ENCODE measurements at regions not wholly inside any gene's neighbourhood (a gene's known extent, or its start where the extent isn't known, plus 50 kb on each side); places are given as distances from the start of the nearest gene placed in this dataset.

- no TSS peak for BruUV-seq (replicated peaks)
- TF ChIP-seq, protein P1, sequence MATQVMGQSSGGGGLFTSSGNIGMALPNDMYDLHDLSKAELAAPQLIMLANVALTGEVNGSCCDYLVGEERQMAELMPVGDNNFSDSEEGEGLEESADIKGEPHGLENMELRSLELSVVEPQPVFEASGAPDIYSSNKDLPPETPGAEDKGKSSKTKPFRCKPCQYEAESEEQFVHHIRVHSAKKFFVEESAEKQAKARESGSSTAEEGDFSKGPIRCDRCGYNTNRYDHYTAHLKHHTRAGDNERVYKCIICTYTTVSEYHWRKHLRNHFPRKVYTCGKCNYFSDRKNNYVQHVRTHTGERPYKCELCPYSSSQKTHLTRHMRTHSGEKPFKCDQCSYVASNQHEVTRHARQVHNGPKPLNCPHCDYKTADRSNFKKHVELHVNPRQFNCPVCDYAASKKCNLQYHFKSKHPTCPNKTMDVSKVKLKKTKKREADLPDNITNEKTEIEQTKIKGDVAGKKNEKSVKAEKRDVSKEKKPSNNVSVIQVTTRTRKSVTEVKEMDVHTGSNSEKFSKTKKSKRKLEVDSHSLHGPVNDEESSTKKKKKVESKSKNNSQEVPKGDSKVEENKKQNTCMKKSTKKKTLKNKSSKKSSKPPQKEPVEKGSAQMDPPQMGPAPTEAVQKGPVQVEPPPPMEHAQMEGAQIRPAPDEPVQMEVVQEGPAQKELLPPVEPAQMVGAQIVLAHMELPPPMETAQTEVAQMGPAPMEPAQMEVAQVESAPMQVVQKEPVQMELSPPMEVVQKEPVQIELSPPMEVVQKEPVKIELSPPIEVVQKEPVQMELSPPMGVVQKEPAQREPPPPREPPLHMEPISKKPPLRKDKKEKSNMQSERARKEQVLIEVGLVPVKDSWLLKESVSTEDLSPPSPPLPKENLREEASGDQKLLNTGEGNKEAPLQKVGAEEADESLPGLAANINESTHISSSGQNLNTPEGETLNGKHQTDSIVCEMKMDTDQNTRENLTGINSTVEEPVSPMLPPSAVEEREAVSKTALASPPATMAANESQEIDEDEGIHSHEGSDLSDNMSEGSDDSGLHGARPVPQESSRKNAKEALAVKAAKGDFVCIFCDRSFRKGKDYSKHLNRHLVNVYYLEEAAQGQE (IDR thresholded peaks at IDR 0.05; ENCODE audit: insufficient read depth in 1 of 2, low read depth in 2 of 2, low read length in 1 of 2): no peak
- TF ChIP-seq TCF7L2 (IDR thresholded peaks at IDR 0.05; ENCODE audit: low read depth, low read length): no peak
- TF ChIP-seq, protein P2, sequence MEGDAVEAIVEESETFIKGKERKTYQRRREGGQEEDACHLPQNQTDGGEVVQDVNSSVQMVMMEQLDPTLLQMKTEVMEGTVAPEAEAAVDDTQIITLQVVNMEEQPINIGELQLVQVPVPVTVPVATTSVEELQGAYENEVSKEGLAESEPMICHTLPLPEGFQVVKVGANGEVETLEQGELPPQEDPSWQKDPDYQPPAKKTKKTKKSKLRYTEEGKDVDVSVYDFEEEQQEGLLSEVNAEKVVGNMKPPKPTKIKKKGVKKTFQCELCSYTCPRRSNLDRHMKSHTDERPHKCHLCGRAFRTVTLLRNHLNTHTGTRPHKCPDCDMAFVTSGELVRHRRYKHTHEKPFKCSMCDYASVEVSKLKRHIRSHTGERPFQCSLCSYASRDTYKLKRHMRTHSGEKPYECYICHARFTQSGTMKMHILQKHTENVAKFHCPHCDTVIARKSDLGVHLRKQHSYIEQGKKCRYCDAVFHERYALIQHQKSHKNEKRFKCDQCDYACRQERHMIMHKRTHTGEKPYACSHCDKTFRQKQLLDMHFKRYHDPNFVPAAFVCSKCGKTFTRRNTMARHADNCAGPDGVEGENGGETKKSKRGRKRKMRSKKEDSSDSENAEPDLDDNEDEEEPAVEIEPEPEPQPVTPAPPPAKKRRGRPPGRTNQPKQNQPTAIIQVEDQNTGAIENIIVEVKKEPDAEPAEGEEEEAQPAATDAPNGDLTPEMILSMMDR (IDR thresholded peaks at IDR 0.05): no peak
- TF ChIP-seq SIN3A (IDR thresholded peaks at IDR 0.05; ENCODE audit: borderline replicate concordance, insufficient read depth, low read depth, low read length): no peak
- no peak for TF ChIP-seq POLR2AphosphoS5 (IDR thresholded peaks at IDR 0.05; ENCODE audit: low read depth, low read length)
- H3K36me3 ChIP-seq (ENCODE audit: control insufficient read depth, insufficient read depth, low read length): no peaks in the 10 kb centered on the region
- no peak overlapping the region for H3K27ac ChIP-seq (ENCODE audit: low read length)
- no peak overlapping the region for H3K4me3 ChIP-seq (ENCODE audit: low read depth in 2 of 2, low read length in 2 of 2)
- no peaks in the 10 kb centered on the region for H3K27me3 ChIP-seq (ENCODE audit: control insufficient read depth, insufficient read depth, low read length)
- ATAC-seq (no peak), DNase-seq (ENCODE audit: low read depth, low spot score) (no peak)
- no peaks in the 10 kb centered on the region for H3K4me1 ChIP-seq (ENCODE audit: control insufficient read depth, insufficient read depth, low read length)
- intact Hi-C loops (cut with micrococcal nuclease; ENCODE audit: unreplicated experiment) (no loop called here), in situ Hi-C loops (cut with HindIII; ENCODE audit: low pct_unique_long_range_greater_than_20kb, low sequenced_read_pairs) (no loop called here)
- CTCF ChIA-PET: no interaction called here
- H3K9me3 ChIP-seq (ENCODE audit: control insufficient read depth, insufficient read depth, low read depth, low read length): no peaks in the 10 kb centered on the region
- POLR2A ChIA-PET: interaction anchor here (0.5 kb wide), 1 partner anchor 339 kb away, joined by 3 read pairs; no protein-coding TSS in a partner anchor
Measured at GRCh38 chr2:59074071-59074470, 832.9 kb upstream of the FANCL start.

GRCh38 chr2:59073286-59073685 lies 832.2 kb upstream of the FANCL start:
- Histone ChIP-seq H3K4me3 (ENCODE audit: low read depth in 2 of 2, low read length in 2 of 2) (no peak overlapping the region), H3K36me3 (ENCODE audit: control insufficient read depth, insufficient read depth, low read length) (no peaks in the 10 kb centered on the region), H3K27ac (ENCODE audit: low read length) (no peak overlapping the region), H3K9me3 (ENCODE audit: control insufficient read depth, insufficient read depth, low read depth, low read length) (no peaks in the 10 kb centered on the region), H3K4me1 (ENCODE audit: control insufficient read depth, insufficient read depth, low read length) (no peaks in the 10 kb centered on the region), H3K27me3 (ENCODE audit: control insufficient read depth, insufficient read depth, low read length) (no peaks in the 10 kb centered on the region)
- no TSS peak for BruUV-seq (replicated peaks)
- ChIA-PET CTCF (no interaction called here), POLR2A (interaction anchor here (0.5 kb wide), 1 partner anchor 338 kb away, joined by 3 read pairs; no protein-coding TSS in a partner anchor)
- TF ChIP-seq SIN3A (IDR thresholded peaks at IDR 0.05; ENCODE audit: borderline replicate concordance, insufficient read depth, low read depth, low read length) (no peak), POLR2AphosphoS5 (IDR thresholded peaks at IDR 0.05; ENCODE audit: low read depth, low read length) (no peak), TCF7L2 (IDR thresholded peaks at IDR 0.05; ENCODE audit: low read depth, low read length) (no peak)
- TF ChIP-seq, protein P2 (IDR thresholded peaks at IDR 0.05): no peak
- TF ChIP-seq, protein P1 (IDR thresholded peaks at IDR 0.05; ENCODE audit: insufficient read depth in 1 of 2, low read depth in 2 of 2, low read length in 1 of 2): no peak
- no peak for ATAC-seq
- in situ Hi-C loops (cut with HindIII; ENCODE audit: low pct_unique_long_range_greater_than_20kb, low sequenced_read_pairs) (no loop called here), intact Hi-C loops (cut with micrococcal nuclease; ENCODE audit: unreplicated experiment) (no loop called here)
- DNase-seq (ENCODE audit: low read depth, low spot score): no peak
